GM12878 (cell line): ENCODE measurements at regions not wholly inside any gene's neighbourhood (a gene's known extent, or its start where the extent isn't known, plus 50 kb on each side); places are given as distances from the start of the nearest gene placed in this dataset.

Experiments used
- ATAC-seq: fragments of 200-7000 bp; cut with Tn5 transposase; 3 replicates; pipeline ENCODE4 v1.9.1; 2020; ENCODE audit warnings: mild to moderate bottlenecking, moderate library complexity
- BruUV-seq: library from RNA; stranded (reverse); fragments of 400-500 nt; replicated peaks from 2 replicates; lab custom pipeline; 2021; lab: Mats Ljungman, UMichigan
- CTCF ChIA-PET: fragments of 300-600 bp; sonication (Branson Sonifier 250); formaldehyde crosslinking; extraction: SDS; loops from one replicate; lab custom pipeline; 2021; ENCODE audit warnings: inconsistent platforms; lab: Yijun Ruan, JAX
- POLR2A ChIA-PET: fragments of 350-600 bp; formaldehyde crosslinking; extraction: SDS; loops from one replicate; lab custom pipeline; 2021; ENCODE audit warnings: inconsistent platforms; lab: Charles Lee
- RAD21 ChIA-PET: fragments of 300-600 bp; sonication (Branson Sonifier 250); formaldehyde crosslinking; loops from one replicate; lab custom pipeline; 2023; ENCODE audit warnings: antibody characterized with exemption; ENCODE audit not compliant: unreplicated experiment; lab: Charles Lee
- SMC1A ChIA-PET: fragments of 300-600 bp; sonication (Branson Sonifier 250); formaldehyde crosslinking; loops from one replicate; lab custom pipeline; 2023; ENCODE audit not compliant: unreplicated experiment, uncharacterized antibody; lab: Charles Lee
- DNase-seq: peaks from one replicate; pipeline ENCODE4 v3.0.0-alpha.2; 2011; ENCODE audit warnings: low read depth, low spot score
- FAIRE-seq: peaks from 3 replicates; lab custom pipeline; 2011; peaks lifted over from hg19 to GRCh38; lab: Jason Lieb, UNC
- H2AFZ ChIP-seq: 2 replicates; pipeline ENCODE4 v1.6.0; 2011; ENCODE audit warnings: low read depth, low read length, control low read depth; ENCODE audit not compliant: control insufficient read depth
- H3K27ac ChIP-seq: 2 replicates; pipeline ENCODE4 v1.5.1; 2011; ENCODE audit warnings: control low read depth; ENCODE audit not compliant: control insufficient read depth, insufficient read depth
- H3K27me3 ChIP-seq, 2 experiments: replicated peaks in 1 of 2; 2 replicates each; pipeline versions ENCODE4 v1.6.0 to v1.6.1; 2011; ENCODE audit warnings: low read length in 1 of 2; ENCODE audit not compliant: control insufficient read depth in 2 of 2, insufficient read depth in 2 of 2
- H3K36me3 ChIP-seq, 2 experiments: 2 replicates each; pipeline ENCODE4 v1.5.1; 2011; ENCODE audit warnings: low read length in 1 of 2; ENCODE audit not compliant: control insufficient read depth in 2 of 2, insufficient read depth in 2 of 2
- H3K4me1 ChIP-seq: 2 replicates; pipeline ENCODE4 v1.6.1; 2011; ENCODE audit warnings: mild to moderate bottlenecking, low read length, moderate library complexity, mixed read lengths; ENCODE audit not compliant: control insufficient read depth, insufficient read depth
- H3K4me2 ChIP-seq: 2 replicates; pipeline ENCODE4 v1.6.0; 2011; ENCODE audit warnings: control low read depth; ENCODE audit not compliant: control insufficient read depth, insufficient read depth
- H3K4me3 ChIP-seq: fragments of 200-600 bp; sonication (generic); 2 replicates; pipeline ENCODE4 v1.5.1; 2016
- H3K79me2 ChIP-seq: 2 replicates; pipeline ENCODE4 v1.6.0; 2011; ENCODE audit warnings: low read length; ENCODE audit not compliant: control insufficient read depth, insufficient read depth
- H3K9ac ChIP-seq: 2 replicates; pipeline ENCODE4 v1.8.0; 2011; ENCODE audit warnings: low read length, control low read depth, mixed read lengths; ENCODE audit not compliant: control insufficient read depth, insufficient read depth
- H3K9me3 ChIP-seq: replicated peaks from 3 replicates; pipeline ENCODE4 v1.5.1; 2011; ENCODE audit warnings: mild to moderate bottlenecking, low read length; ENCODE audit not compliant: control insufficient read depth, insufficient read depth
- H4K20me1 ChIP-seq: 2 replicates; pipeline ENCODE4 v1.6.0; 2011; ENCODE audit not compliant: control insufficient read depth, insufficient read depth
- ATF2 ChIP-seq: IDR thresholded peaks from 2 replicates; pipeline ENCODE4 v1.6.1; 2012; ENCODE audit warnings: low read length, inconsistent platforms
- CBFB ChIP-seq: IDR thresholded peaks from 2 replicates; pipeline ENCODE4 v1.6.1; 2016; ENCODE audit warnings: antibody characterized with exemption, low read depth
- CEBPB ChIP-seq, 2 experiments: fragments of 150-350 bp in 1 of 2; IDR thresholded peaks; 2 replicates each; pipeline ENCODE4 v1.6.1; 2012 to 2014; ENCODE audit warnings: low read depth in 2 of 2, low read length in 2 of 2, borderline replicate concordance in 1 of 2, inconsistent platforms in 1 of 2
- DPF2 ChIP-seq: fragments of 450-650 bp; IDR thresholded peaks from 2 replicates; pipeline ENCODE4 v1.6.1; 2017; ENCODE audit warnings: mild to moderate bottlenecking
- IKZF2 ChIP-seq, 2 experiments: fragments of 450-650 bp; IDR thresholded peaks; 2 replicates each; pipeline ENCODE4 v1.6.1; 2017; ENCODE audit warnings: mild to moderate bottlenecking in 2 of 2, moderate library complexity in 2 of 2
- KDM1A ChIP-seq: fragments of 200-600 bp; sonication (generic); IDR thresholded peaks from 2 replicates; pipeline ENCODE4 v1.6.1; 2016; ENCODE audit warnings: borderline replicate concordance
- NBN ChIP-seq: fragments of 450-650 bp; IDR thresholded peaks from 2 replicates; pipeline ENCODE4 v1.6.1; 2016
- NR2C2 ChIP-seq: IDR thresholded peaks from 2 replicates; pipeline ENCODE4 v1.6.1; 2011; ENCODE audit warnings: borderline replicate concordance, low read depth; ENCODE audit not compliant: control insufficient read depth, insufficient read length
- SUZ12 ChIP-seq: fragments of 200-600 bp; sonication (generic); IDR thresholded peaks from one replicate; pipeline ENCODE4 v1.6.1; 2018; ENCODE audit warnings: antibody characterized with exemption, mild to moderate bottlenecking; ENCODE audit not compliant: unreplicated experiment
- TAF1 ChIP-seq: IDR thresholded peaks from 2 replicates; pipeline ENCODE4 v1.6.1; 2011; ENCODE audit warnings: mild to moderate bottlenecking, low read depth, low read length, borderline replicate concordance
- TCF3 ChIP-seq: IDR thresholded peaks from 2 replicates; pipeline ENCODE4 v1.6.1; 2012; ENCODE audit warnings: low read depth, mild to moderate bottlenecking, low read length, borderline replicate concordance; ENCODE audit not compliant: insufficient read depth
- WGBS: methylation state at CpG from one replicate; pipeline ENCODE4 v1.1.6; 2016; ENCODE audit warnings: low lambda C conversion rate; ENCODE audit not compliant: insufficient replicate concordance, insufficient coverage; ENCODE audit errors: missing lambda C conversion rate; 5-methylcytosine and 5-hydroxymethylcytosine counted together
- in situ Hi-C: fragments of 300-500 bp; cut with MboI; formaldehyde crosslinking; loops from 9 replicates; pipeline ENCODE4 v1.14.3; 2018; ENCODE audit warnings: mixed read lengths
- intact Hi-C: fragments of 100-400 bp; cut with micrococcal nuclease; formaldehyde crosslinking; loops from one replicate; pipeline ENCODE4 v1.14.2; 2022; ENCODE audit not compliant: unreplicated experiment
- TF ChIP-seq, protein P1 (sequence below): fragments of 450-650 bp; IDR thresholded peaks from 2 replicates; pipeline ENCODE4 v1.6.1; 2017; ENCODE audit warnings: mild to moderate bottlenecking, moderate library complexity
- TF ChIP-seq, protein P2 (sequence below): fragments of 450-650 bp; IDR thresholded peaks from 2 replicates; pipeline ENCODE4 v1.6.1; 2016; ENCODE audit warnings: mild to moderate bottlenecking

- no peaks in the 10 kb centered on the region for H3K27me3 ChIP-seq
- ChIA-PET CTCF (interaction anchor here (1.2 to 2.7 kb wide), 9 partner anchors 8 to 231 kb away, joined by 3 to 12 read pairs (median 4); no protein-coding TSS in a partner anchor), RAD21 (interaction anchor here (0.7 to 1.6 kb wide), 3 partner anchors 66 to 380 kb away, joined by 3 to 11 read pairs (median 6); no protein-coding TSS in a partner anchor), SMC1A (interaction anchor here (0.6 to 3.4 kb wide), 6 partner anchors 9 to 230 kb away, joined by 3 to 36 read pairs (median 3); no protein-coding TSS in a partner anchor), POLR2A (no interaction called here)
- H3K9ac ChIP-seq: no peak overlapping the region
- H3K79me2 ChIP-seq: no peaks in the 10 kb centered on the region
- no peak for DNase-seq
- H4K20me1 ChIP-seq: no peaks in the 10 kb centered on the region
- BruUV-seq: no TSS peak
- in situ Hi-C loops (loop anchor here (5.0 kb wide), 1 partner anchor 179 kb away; no protein-coding TSS in a partner anchor), intact Hi-C loops (loop anchor here (1.0 kb wide), 1 partner anchor 183 kb away; no protein-coding TSS in a partner anchor)
- no peak overlapping the region for H2AFZ ChIP-seq
- H3K9me3 ChIP-seq: no peaks in the 10 kb centered on the region
- H3K27ac ChIP-seq: no peak overlapping the region
- no peak overlapping the region for H3K4me2 ChIP-seq
- TF ChIP-seq, protein P1, sequence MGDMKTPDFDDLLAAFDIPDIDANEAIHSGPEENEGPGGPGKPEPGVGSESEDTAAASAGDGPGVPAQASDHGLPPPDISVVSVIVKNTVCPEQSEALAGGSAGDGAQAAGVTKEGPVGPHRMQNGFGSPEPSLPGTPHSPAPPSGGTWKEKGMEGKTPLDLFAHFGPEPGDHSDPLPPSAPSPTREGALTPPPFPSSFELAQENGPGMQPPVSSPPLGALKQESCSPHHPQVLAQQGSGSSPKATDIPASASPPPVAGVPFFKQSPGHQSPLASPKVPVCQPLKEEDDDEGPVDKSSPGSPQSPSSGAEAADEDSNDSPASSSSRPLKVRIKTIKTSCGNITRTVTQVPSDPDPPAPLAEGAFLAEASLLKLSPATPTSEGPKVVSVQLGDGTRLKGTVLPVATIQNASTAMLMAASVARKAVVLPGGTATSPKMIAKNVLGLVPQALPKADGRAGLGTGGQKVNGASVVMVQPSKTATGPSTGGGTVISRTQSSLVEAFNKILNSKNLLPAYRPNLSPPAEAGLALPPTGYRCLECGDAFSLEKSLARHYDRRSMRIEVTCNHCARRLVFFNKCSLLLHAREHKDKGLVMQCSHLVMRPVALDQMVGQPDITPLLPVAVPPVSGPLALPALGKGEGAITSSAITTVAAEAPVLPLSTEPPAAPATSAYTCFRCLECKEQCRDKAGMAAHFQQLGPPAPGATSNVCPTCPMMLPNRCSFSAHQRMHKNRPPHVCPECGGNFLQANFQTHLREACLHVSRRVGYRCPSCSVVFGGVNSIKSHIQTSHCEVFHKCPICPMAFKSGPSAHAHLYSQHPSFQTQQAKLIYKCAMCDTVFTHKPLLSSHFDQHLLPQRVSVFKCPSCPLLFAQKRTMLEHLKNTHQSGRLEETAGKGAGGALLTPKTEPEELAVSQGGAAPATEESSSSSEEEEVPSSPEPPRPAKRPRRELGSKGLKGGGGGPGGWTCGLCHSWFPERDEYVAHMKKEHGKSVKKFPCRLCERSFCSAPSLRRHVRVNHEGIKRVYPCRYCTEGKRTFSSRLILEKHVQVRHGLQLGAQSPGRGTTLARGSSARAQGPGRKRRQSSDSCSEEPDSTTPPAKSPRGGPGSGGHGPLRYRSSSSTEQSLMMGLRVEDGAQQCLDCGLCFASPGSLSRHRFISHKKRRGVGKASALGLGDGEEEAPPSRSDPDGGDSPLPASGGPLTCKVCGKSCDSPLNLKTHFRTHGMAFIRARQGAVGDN: no peak
- TF ChIP-seq CBFB: no peak
- TF ChIP-seq KDM1A: no peak
- no peak for TF ChIP-seq SUZ12
- no peak for TF ChIP-seq IKZF2 (IDR thresholded peaks at IDR 0.05)
- no peak for TF ChIP-seq TAF1
- no peak for TF ChIP-seq DPF2
- no peak for TF ChIP-seq CEBPB (IDR thresholded peaks at IDR 0.05; ENCODE audit: borderline replicate concordance in 1 of 2, low read depth in 2 of 2, low read length in 2 of 2)
- no peak for TF ChIP-seq NBN
- no peak for TF ChIP-seq TCF3
- no peak for TF ChIP-seq ATF2
- TF ChIP-seq, protein P2, sequence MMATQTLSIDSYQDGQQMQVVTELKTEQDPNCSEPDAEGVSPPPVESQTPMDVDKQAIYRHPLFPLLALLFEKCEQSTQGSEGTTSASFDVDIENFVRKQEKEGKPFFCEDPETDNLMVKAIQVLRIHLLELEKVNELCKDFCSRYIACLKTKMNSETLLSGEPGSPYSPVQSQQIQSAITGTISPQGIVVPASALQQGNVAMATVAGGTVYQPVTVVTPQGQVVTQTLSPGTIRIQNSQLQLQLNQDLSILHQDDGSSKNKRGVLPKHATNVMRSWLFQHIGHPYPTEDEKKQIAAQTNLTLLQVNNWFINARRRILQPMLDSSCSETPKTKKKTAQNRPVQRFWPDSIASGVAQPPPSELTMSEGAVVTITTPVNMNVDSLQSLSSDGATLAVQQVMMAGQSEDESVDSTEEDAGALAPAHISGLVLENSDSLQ: no peak
- TF ChIP-seq NR2C2: no peak
- ATAC-seq: no peak
- no peaks in the 10 kb centered on the region for H3K36me3 ChIP-seq
- no peak overlapping the region for H3K4me3 ChIP-seq
- no peaks in the 10 kb centered on the region for H3K4me1 ChIP-seq
- FAIRE-seq: no peak
- 49% methylated on average over 2 of the region's 2 CpGs for WGBS
These were observed 94.0 kb upstream of the ATP8A1 start for GRCh38 chr4:42750856-42751255.
